Ishikawa (cell line): ENCODE measurements at regions not wholly inside any gene's neighbourhood (a gene's known extent, or its start where the extent isn't known, plus 50 kb on each side); places are given as distances from the start of the nearest gene placed in this dataset.

Source experiments
- EP300 ChIP-seq: IDR thresholded peaks from 2 replicates; pipeline ENCODE4 v1.6.1; 2012; ENCODE audit warnings: borderline replicate concordance
- NFIC ChIP-seq: IDR thresholded peaks from 2 replicates; pipeline ENCODE4 v1.6.1; 2012
- TCF12 ChIP-seq: IDR thresholded peaks from 2 replicates; pipeline ENCODE4 v1.6.1; 2012; ENCODE audit warnings: low read depth
- YY1 ChIP-seq: IDR thresholded peaks from 2 replicates; pipeline ENCODE4 v1.6.1; 2012; ENCODE audit warnings: low read depth

DNA sequence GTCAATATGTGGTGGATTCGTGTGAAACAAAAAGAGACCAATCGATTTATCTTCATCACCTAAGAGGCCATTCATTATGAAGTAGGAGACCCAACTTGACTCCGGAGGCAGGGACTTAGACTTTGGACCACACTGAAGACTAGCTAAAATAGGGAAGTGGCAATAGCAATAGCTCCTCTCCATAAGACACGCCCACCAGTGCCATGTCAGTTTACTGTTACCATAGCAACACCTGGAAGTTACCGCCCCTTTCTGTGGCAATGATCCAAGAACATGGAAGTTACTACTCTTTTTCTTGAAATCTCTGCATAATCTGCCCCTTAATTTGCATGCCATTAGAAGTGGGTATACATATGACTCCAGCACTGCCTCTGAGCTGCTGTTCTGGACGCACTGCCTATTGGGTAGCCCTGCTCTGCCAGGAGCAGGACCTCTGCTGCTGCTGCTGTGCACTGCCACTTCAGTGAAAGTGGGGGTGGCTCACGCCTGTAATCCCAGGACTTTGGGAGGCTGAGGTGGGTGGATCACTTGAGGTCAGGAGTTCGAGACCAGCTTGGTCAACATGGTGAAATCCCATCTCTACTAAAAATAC, 163.2 kb downstream of the PRKX start:
- TF ChIP-seq YY1 = no peak
- no peak for TF ChIP-seq EP300
- no peak for TF ChIP-seq TCF12
- TF ChIP-seq NFIC = no peak
